IMR-90 (cell line): ENCODE measurements at regions not wholly inside any gene's neighbourhood (a gene's known extent, or its start where the extent isn't known, plus 50 kb on each side); places are given as distances from the start of the nearest gene placed in this dataset.

Experiments used
- ATAC-seq: fragments of 200-7000 bp; cut with Tn5 transposase; 2 replicates; pipeline ENCODE4 v1.9.1; 2020; ENCODE audit warnings: low read depth, mild to moderate bottlenecking, moderate library complexity
- BruUV-seq: library from RNA; stranded (reverse); fragments of 400-500 nt; replicated peaks from 2 replicates; lab custom pipeline; 2021; lab: Mats Ljungman, UMichigan
- CTCF ChIA-PET: fragments of 300-600 bp; formaldehyde crosslinking; extraction: SDS; loops from one replicate; lab custom pipeline; 2021; ENCODE audit warnings: antibody characterized with exemption; lab: Yijun Ruan, JAX
- POLR2A ChIA-PET: fragments of 300-600 bp; sonication (Branson Sonifier 250); formaldehyde crosslinking; loops from one replicate; lab custom pipeline; 2022; ENCODE audit warnings: antibody characterized with exemption; ENCODE audit not compliant: unreplicated experiment; lab: Charles Lee
- DNase-seq: peaks from one replicate; pipeline ENCODE4 v3.0.0; 2013
- H2AFZ ChIP-seq: replicated peaks from 2 replicates; pipeline ENCODE3; 2013; ENCODE audit warnings: low read length, mild to moderate bottlenecking; ENCODE audit not compliant: poor library complexity
- H2AK5ac ChIP-seq: 2 replicates; pipeline ENCODE4 v1.6.1; 2013; ENCODE audit warnings: low read depth, low read length, inconsistent platforms
- H2AK9ac ChIP-seq: replicated peaks from 2 replicates; pipeline ENCODE3; 2013; ENCODE audit warnings: mild to moderate bottlenecking, low read depth, low read length, moderate library complexity; ENCODE audit not compliant: poor library complexity
- H2BK120ac ChIP-seq: 2 replicates; pipeline ENCODE4 v1.6.1; 2013; ENCODE audit warnings: low read depth, low read length, inconsistent platforms
- H2BK15ac ChIP-seq: 3 replicates; pipeline ENCODE4 v1.6.1; 2013; ENCODE audit warnings: low read depth, low read length, inconsistent platforms
- H2BK20ac ChIP-seq: 2 replicates; pipeline ENCODE4 v1.6.1; 2013; ENCODE audit warnings: low read depth, mild to moderate bottlenecking, inconsistent platforms, low read length, moderate library complexity
- H2BK5ac ChIP-seq: 2 replicates; pipeline ENCODE4 v1.6.1; 2013; ENCODE audit warnings: mild to moderate bottlenecking, low read depth, low read length, inconsistent platforms; ENCODE audit not compliant: poor library complexity, severe bottlenecking
- H3K14ac ChIP-seq: replicated peaks from 2 replicates; pipeline ENCODE4 v1.6.1; 2013; ENCODE audit warnings: low read depth, low read length, inconsistent platforms
- H3K18ac ChIP-seq: 2 replicates; pipeline ENCODE4 v1.6.1; 2013; ENCODE audit warnings: low read depth, low read length, control low read depth
- H3K23ac ChIP-seq: 2 replicates; pipeline ENCODE4 v1.6.1; 2013; ENCODE audit warnings: low read depth, low read length, inconsistent platforms
- H3K27ac ChIP-seq: 2 replicates; pipeline ENCODE4 v1.5.1; 2013; ENCODE audit warnings: mild to moderate bottlenecking, control low read depth, low read length; ENCODE audit not compliant: insufficient read depth
- H3K27me3 ChIP-seq: 2 replicates; pipeline ENCODE4 v1.6.1; 2013; ENCODE audit warnings: low read length; ENCODE audit not compliant: control insufficient read depth, insufficient read depth
- H3K36me3 ChIP-seq: 2 replicates; pipeline ENCODE4 v1.6.1; 2013; ENCODE audit warnings: low read length, mixed read lengths; ENCODE audit not compliant: control insufficient read depth, insufficient read depth
- H3K4ac ChIP-seq: 2 replicates; pipeline ENCODE4 v1.6.1; 2013; ENCODE audit warnings: low read depth, low read length, inconsistent platforms
- H3K4me1 ChIP-seq: 2 replicates; pipeline ENCODE4 v1.6.1; 2013; ENCODE audit warnings: low read length, mixed read lengths; ENCODE audit not compliant: control insufficient read depth, insufficient read depth
- H3K4me2 ChIP-seq: 2 replicates; pipeline ENCODE4 v1.6.1; 2013; ENCODE audit warnings: low read depth, mild to moderate bottlenecking, control low read depth, low read length, moderate library complexity
- H3K4me3 ChIP-seq: 2 replicates; pipeline ENCODE4 v1.5.1; 2013; ENCODE audit warnings: low read depth, mild to moderate bottlenecking, control low read depth, low read length, moderate library complexity; ENCODE audit not compliant: insufficient read depth
- H3K56ac ChIP-seq: 2 replicates; pipeline ENCODE4 v1.6.1; 2013; ENCODE audit warnings: low read length, inconsistent platforms; ENCODE audit not compliant: insufficient read depth; ENCODE audit errors: extremely low read depth
- H3K79me1 ChIP-seq, 2 experiments: 2 replicates each; pipeline ENCODE4 v1.6.1; 2013; ENCODE audit warnings: low read length in 2 of 2, inconsistent platforms in 1 of 2, low read depth in 1 of 2
- H3K9ac ChIP-seq: 2 replicates; pipeline ENCODE4 v1.6.1; 2013; ENCODE audit warnings: low read depth, low read length, control low read depth
- H3K9me1 ChIP-seq: 2 replicates; pipeline ENCODE4 v1.6.1; 2013; ENCODE audit warnings: low read length, inconsistent platforms; ENCODE audit not compliant: insufficient read depth
- H3K9me3 ChIP-seq: 2 replicates; pipeline ENCODE4 v1.6.1; 2013; ENCODE audit warnings: low read length; ENCODE audit not compliant: control insufficient read depth, insufficient read depth
- H4K20me1 ChIP-seq: 2 replicates; pipeline ENCODE4 v1.6.1; 2013; ENCODE audit warnings: low read length, inconsistent platforms; ENCODE audit not compliant: insufficient read depth
- H4K5ac ChIP-seq: 2 replicates; pipeline ENCODE4 v1.6.1; 2013; ENCODE audit warnings: mild to moderate bottlenecking, low read depth, low read length, control low read depth
- H4K8ac ChIP-seq, 2 experiments: 2 replicates each; pipeline ENCODE4 v1.6.1; 2013; ENCODE audit warnings: low read depth in 2 of 2, low read length in 2 of 2, control low read depth in 1 of 2, inconsistent platforms in 1 of 2
- H4K91ac ChIP-seq: 2 replicates; pipeline ENCODE4 v1.6.1; 2013; ENCODE audit warnings: low read depth, low read length, inconsistent platforms; ENCODE audit not compliant: insufficient read depth
- POLR2A ChIP-seq: IDR thresholded peaks from 2 replicates; pipeline ENCODE4 v1.6.1; 2012; ENCODE audit warnings: mild to moderate bottlenecking, low read depth, low read length
- RAD21 ChIP-seq: IDR thresholded peaks from 2 replicates; pipeline ENCODE4 v1.6.1; 2012; ENCODE audit warnings: low read length, improper control_type of control experiment
- RCOR1 ChIP-seq: IDR thresholded peaks from 2 replicates; pipeline ENCODE4 v1.6.1; 2012; ENCODE audit warnings: mild to moderate bottlenecking, low read length, improper control_type of control experiment; ENCODE audit not compliant: insufficient replicate concordance
- SMC3 ChIP-seq: fragments of 150-350 bp; IDR thresholded peaks from 2 replicates; pipeline ENCODE4 v1.6.1; 2016; ENCODE audit warnings: low read depth, mild to moderate bottlenecking, antibody characterized with exemption, low read length, moderate library complexity
- WGBS, 2 experiments: methylation state at CpG; one replicate each; pipeline versions ENCODE4 v1.1.5 to v1.1.7; 2013; ENCODE audit warnings: missing lambda C conversion rate in 2 of 2; ENCODE audit not compliant: insufficient read length in 1 of 2; ENCODE audit errors: extremely low coverage in 2 of 2; 5-methylcytosine and 5-hydroxymethylcytosine counted together
- dilution Hi-C: fragments of 300-500 bp; cut with HindIII; formaldehyde crosslinking; loops from one replicate; pipeline ENCODE4 v1.14.3; 2018; ENCODE audit warnings: low sequenced_read_pairs; ENCODE audit not compliant: unreplicated experiment
- in situ Hi-C: fragments of 300-500 bp; cut with MboI; formaldehyde crosslinking; loops from 3 replicates; pipeline ENCODE4 v1.14.3; 2019; ENCODE audit warnings: low sequenced_read_pairs, inconsistent platforms, mixed read lengths
- intact Hi-C: fragments of 100-400 bp; cut with micrococcal nuclease; formaldehyde crosslinking; loops from 2 replicates; pipeline ENCODE4 v1.10.0; 2022

GRCh38 chr7:22564511-22565045, 64.6 kb upstream of the STEAP1B start:
- H3K9me3 ChIP-seq, result no peaks in the 10 kb centered on the region
- peak overlapping the region; percentile 97 for H2BK120ac ChIP-seq
- intact Hi-C loops (loop anchor here (5.0 kb wide), 3 partner anchors 83 to 368 kb away; no protein-coding TSS in a partner anchor), in situ Hi-C loops (loop anchor here (5.0 kb wide), 1 partner anchor 158 kb away; no protein-coding TSS in a partner anchor), dilution Hi-C loops (loop anchor here (25.0 kb wide), 1 partner anchor 498 kb away; no protein-coding TSS in a partner anchor)
- no TSS peak for BruUV-seq
- H3K9ac ChIP-seq, result 0 out of 2 replicates have a peak overlapping the region, but pooled peaks have one; percentile 11
- TF ChIP-seq POLR2A (peak; percentile 74), SMC3 (no peak), RAD21 (peak; percentile 14), RCOR1 (peak; percentile 23)
- H2BK5ac ChIP-seq, result peak overlapping the region; percentile 41
- ChIA-PET CTCF (interaction anchor here (2.0 kb wide), 1 partner anchor 163 kb away, joined by 10 read pairs; the partner anchor contains the start of gene IL6), POLR2A (interaction anchor here (0.9 to 1.2 kb wide), 3 partner anchors 13 to 164 kb away, joined by 3 to 9 read pairs (median 8); no protein-coding TSS in a partner anchor)
- no peak overlapping the region for H2AK9ac ChIP-seq
- H3K27ac ChIP-seq, result peak overlapping the region; percentile 28; the same call in 1 of the 2 replicates
- peak overlapping the region; percentile 41 for H2AFZ ChIP-seq
- H3K56ac ChIP-seq, result peak overlapping the region; percentile 1; the same call in 1 of the 2 replicates
- H2AK5ac ChIP-seq, result peak overlapping the region; percentile 79
- no peaks in the 10 kb centered on the region for H3K36me3 ChIP-seq
- H3K4me2 ChIP-seq, result peak overlapping the region; percentile 24; the same call in 1 of the 2 replicates
- H4K91ac ChIP-seq, result peak overlapping the region; percentile 92; the same call in 1 of the 2 replicates
- H3K27me3 ChIP-seq, result no peaks in the 10 kb centered on the region
- H3K23ac ChIP-seq, result peak overlapping the region; percentile 88; the same call in 1 of the 2 replicates
- no peaks in the 10 kb centered on the region for H4K20me1 ChIP-seq
- peaks cover 10% of the 10 kb centered on the region for H3K9me1 ChIP-seq
- peak overlapping the region; percentile 93 for H3K4ac ChIP-seq
- H3K4me1 ChIP-seq, result peaks cover 41% of the 10 kb centered on the region
- peak; percentile 88 for DNase-seq
- H3K14ac ChIP-seq, result peak overlapping the region; percentile 93
- no peak overlapping the region for H3K4me3 ChIP-seq
- H3K79me1 ChIP-seq, result peaks cover 0 to 20% of the 10 kb centered on the region in 2 experiments; a peak in 2 of 4 replicates
- WGBS, 2 experiments, result no CpG with 5 or more reads among the region's 6 CpGs
- peak overlapping the region; percentile 28 to 80; a peak in 3 of 4 replicates for H4K8ac ChIP-seq
- H2BK20ac ChIP-seq, result peak overlapping the region; percentile 90
- peak; percentile 1; the same call in 1 of the 2 replicates for ATAC-seq
- H3K18ac ChIP-seq, result peak overlapping the region; percentile 36
- H4K5ac ChIP-seq, result peak overlapping the region; percentile 24
- H2BK15ac ChIP-seq, result peak overlapping the region; percentile 85; the same call in 2 of the 3 replicates
